GM18505 (cell line): ENCODE measurements at regions not wholly inside any gene's neighbourhood (a gene's known extent, or its start where the extent isn't known, plus 50 kb on each side); places are given as distances from the start of the nearest gene placed in this dataset.
"Not testable (repeated sequence)": the region's sequence is repeated elsewhere in the genome, so short reads cannot be mapped to it uniquely, and the experiment has no call there.

Source experiments
- ATAC-seq: cut with Tn5 transposase; IDR thresholded peaks from one replicate; pipeline ENCODE4 v1.9.1; 2021; ENCODE audit not compliant: unreplicated experiment
- POLR2A ChIP-seq: IDR thresholded peaks from 4 replicates; pipeline ENCODE4 v1.6.1; 2011; ENCODE audit warnings: borderline replicate concordance; ENCODE audit not compliant: insufficient read depth, insufficient read length; ENCODE audit errors: extremely low read depth

GRCh38 chr22:49404576-49405241 lies 423.0 kb downstream of the BRD1 start:
- no peak for TF ChIP-seq POLR2A
- no peak for ATAC-seq

GRCh38 chr22:49404020-49404419 lies 423.7 kb downstream of the BRD1 start:
- TF ChIP-seq POLR2A = no peak

GRCh38 chr22:49403102-49403501 lies 424.6 kb downstream of the BRD1 start:
- no peak for TF ChIP-seq POLR2A
- no peak for ATAC-seq

More at GRCh38 chr22:49404020-49404419, 423.7 kb downstream of the BRD1 start:
- no peak for ATAC-seq

- no peak for TF ChIP-seq POLR2A
- no peak for ATAC-seq
Measured at GRCh38 chr22:49402169-49402568, 425.5 kb downstream of the BRD1 start.

- ATAC-seq = no peak
Measured at GRCh38 chr22:49400941-49401598, 426.6 kb downstream of the BRD1 start.

GRCh38 chr22:49400136-49400940 lies 427.3 kb downstream of the BRD1 start:
- ATAC-seq = no peak
- TF ChIP-seq POLR2A = no peak

More at GRCh38 chr22:49400941-49401598, 426.6 kb downstream of the BRD1 start:
- no peak for TF ChIP-seq POLR2A

- no peak for ATAC-seq
- no peak for TF ChIP-seq POLR2A
Measured at GRCh38 chr22:49398646-49399045, 429.0 kb downstream of the BRD1 start.

GRCh38 chr22:49398115-49398514 lies 429.6 kb downstream of the BRD1 start:
- ATAC-seq = no peak
- TF ChIP-seq POLR2A = no peak

- no peak for ATAC-seq
- no peak for TF ChIP-seq POLR2A
Measured at GRCh38 chr22:49396817-49397216, 430.9 kb downstream of the BRD1 start.

GRCh38 chr22:49395617-49396016 lies 432.1 kb downstream of the BRD1 start:
- ATAC-seq = no peak
- TF ChIP-seq POLR2A = no peak

GRCh38 chr22:49395062-49395461 lies 432.6 kb downstream of the BRD1 start:
- not testable (repeated sequence) for ATAC-seq

- TF ChIP-seq POLR2A = no peak
- ATAC-seq = no peak
Measured at GRCh38 chr22:49394116-49394785, 433.4 kb downstream of the BRD1 start.

GRCh38 chr22:49393526-49393925 lies 434.1 kb downstream of the BRD1 start:
- TF ChIP-seq POLR2A = no peak
- ATAC-seq = no peak
